ENCODE measurements at regions not wholly inside any gene's neighbourhood (a gene's known extent, or its start where the extent isn't known, plus 50 kb on each side); places are given as distances from the start of the nearest gene placed in this dataset.

- TF ChIP-seq CTCF (conservative IDR thresholded peaks at IDR 0.05; ENCODE audit: low read depth, low read length), result no peak
- TF ChIP-seq MAZ (IDR thresholded peaks at IDR 0.05; ENCODE audit: borderline replicate concordance, low read depth, low read length), result no peak
- TF ChIP-seq RAD21 (IDR thresholded peaks at IDR 0.05; ENCODE audit: low read length), result no peak
- TF ChIP-seq POLR2A (IDR thresholded peaks at IDR 0.05; ENCODE audit: low read depth, low read length), result no peak
- TF ChIP-seq NFE2L2 (IDR thresholded peaks at IDR 0.05; ENCODE audit: low read depth, low read length), result no peak
- TF ChIP-seq USF2 (IDR thresholded peaks at IDR 0.05; ENCODE audit: low read depth, low read length), result no peak
Observed at GRCh38 chr14:98404811-98405210, 867.2 kb downstream of the BCL11B start.

Measured in IMR-90 (cell line).